Activated CD4-positive, alpha-beta T cell treated with anti-CD3 and anti-CD28 coated beads, Interleukin-10, Interleukin-2, amounts not matched to agents 100 ng/mL and 50 ng/mL, durations not matched to agents 16 hours and 8 hours (primary cell): ENCODE measurements at regions not wholly inside any gene's neighbourhood (a gene's known extent, or its start where the extent isn't known, plus 50 kb on each side); places are given as distances from the start of the nearest gene placed in this dataset.

Source experiments
- DNase-seq: peaks from one replicate; pipeline ENCODE4 v3.0.0-alpha.2; 2020

DNA sequence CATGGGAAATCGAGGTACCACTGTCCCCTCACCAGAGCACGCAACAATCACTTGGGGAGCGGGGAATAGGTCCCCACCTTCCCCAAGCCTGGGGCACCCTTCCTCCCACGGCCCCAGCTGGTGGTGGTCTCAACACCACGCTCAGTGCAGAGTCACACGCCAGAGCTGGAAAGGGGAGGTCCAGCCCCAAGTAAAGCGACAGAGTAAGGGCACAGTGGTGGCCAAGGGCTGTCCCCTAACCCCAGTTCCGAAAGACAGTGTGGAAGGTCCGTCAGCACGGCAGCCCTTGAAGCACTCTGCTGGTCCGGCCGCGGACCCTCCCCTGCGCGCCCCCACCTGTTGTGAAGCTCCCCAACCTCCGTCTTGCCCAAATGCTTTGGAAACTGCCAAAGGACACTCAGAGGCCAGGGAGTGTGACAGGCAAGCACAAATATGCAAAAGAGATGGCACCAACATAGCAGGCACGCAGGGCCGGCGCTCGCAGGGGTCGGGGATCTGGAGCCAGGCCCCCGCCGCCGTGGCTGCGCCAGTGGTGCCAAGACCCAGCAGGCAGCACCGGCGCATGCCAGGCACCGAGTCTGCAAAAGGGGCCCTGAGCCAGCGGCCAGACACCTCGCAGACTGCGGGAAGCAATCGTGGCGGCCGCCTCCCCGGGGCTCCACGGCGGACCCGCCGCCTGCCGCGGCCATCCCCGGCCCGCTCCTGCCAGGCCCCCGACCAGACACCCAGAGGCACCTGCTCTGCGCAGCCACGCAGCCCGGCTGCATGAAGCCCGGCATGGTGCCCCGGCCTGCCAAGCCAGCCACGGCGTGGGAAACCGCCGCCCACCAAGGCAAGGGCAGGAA is 51.6 kb upstream of the SRRM3 start:
- no peak for DNase-seq
